Rectal smooth muscle tissue (tissue), 1 donor: ENCODE measurements at regions not wholly inside any gene's neighbourhood (a gene's known extent, or its start where the extent isn't known, plus 50 kb on each side); places are given as distances from the start of the nearest gene placed in this dataset.

Source experiments
- H3K27ac ChIP-seq: one replicate; pipeline ENCODE4 v1.7.0; 2013; ENCODE audit warnings: low read depth, low read length, inconsistent platforms
- H3K27me3 ChIP-seq: one replicate; pipeline ENCODE4 v1.7.0; 2013; ENCODE audit warnings: low read length; ENCODE audit not compliant: control insufficient read depth, insufficient read depth
- H3K36me3 ChIP-seq: one replicate; pipeline ENCODE4 v1.7.0; 2013; ENCODE audit warnings: low read length; ENCODE audit not compliant: control insufficient read depth, insufficient read depth
- H3K4me1 ChIP-seq: one replicate; pipeline ENCODE4 v1.7.0; 2013; ENCODE audit warnings: low read length; ENCODE audit not compliant: control insufficient read depth, insufficient read depth
- H3K4me3 ChIP-seq: one replicate; pipeline ENCODE4 v1.7.0; 2013; ENCODE audit warnings: low read length
- H3K9ac ChIP-seq: one replicate; pipeline ENCODE4 v1.7.0; 2013; ENCODE audit warnings: low read length

GRCh38 chr7:53835301-53835700, 706.9 kb upstream of the VSTM2A start:
- Histone ChIP-seq H3K4me3 (no peak overlapping the region), H3K27me3 (no peaks in the 10 kb centered on the region), H3K9ac (no peak overlapping the region), H3K27ac (no peak overlapping the region), H3K36me3 (no peaks in the 10 kb centered on the region), H3K4me1 (no peaks in the 10 kb centered on the region)

- Histone ChIP-seq H3K27ac (no peak overlapping the region), H3K36me3 (no peaks in the 10 kb centered on the region), H3K4me1 (no peaks in the 10 kb centered on the region), H3K27me3 (no peaks in the 10 kb centered on the region), H3K9ac (no peak overlapping the region), H3K4me3 (no peak overlapping the region)
These were observed 664.5 kb upstream of the VSTM2A start for GRCh38 chr7:53877688-53878087.

DNA sequence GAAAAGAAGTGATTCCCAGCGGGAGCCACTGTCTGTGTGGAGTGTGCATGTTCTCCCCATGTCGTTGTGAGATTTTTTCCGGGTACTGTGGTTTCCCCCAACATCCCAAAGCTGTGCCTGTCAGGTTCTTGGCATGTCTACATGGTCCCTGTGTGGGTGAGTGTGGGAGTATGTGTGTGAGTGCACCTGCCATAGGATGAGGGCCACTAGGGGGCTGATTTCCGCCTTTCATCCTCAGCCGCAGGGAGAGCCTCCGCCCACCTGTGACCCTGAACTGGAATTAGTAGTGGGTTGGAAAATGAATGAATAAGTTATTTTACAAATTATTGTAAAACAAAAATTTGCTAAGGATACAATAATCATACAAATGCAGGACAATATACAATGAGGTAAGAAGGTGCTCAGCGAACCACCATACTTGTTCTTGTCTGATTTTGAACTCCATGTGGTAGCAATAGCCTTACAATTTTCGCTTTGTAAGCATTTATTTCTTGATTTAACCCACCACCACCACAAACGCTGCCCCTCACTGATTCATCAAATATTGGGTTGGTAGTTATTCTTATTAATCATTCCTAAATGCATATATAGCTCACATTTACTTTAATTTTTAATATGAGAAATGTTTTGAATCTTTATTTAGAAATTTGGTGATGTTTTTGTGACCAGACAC, 641.2 kb upstream of the VSTM2A start:
- no peak overlapping the region for H3K27ac ChIP-seq
- no peak overlapping the region for H3K9ac ChIP-seq
- no peaks in the 10 kb centered on the region for H3K27me3 ChIP-seq
- H3K4me1 ChIP-seq = no peaks in the 10 kb centered on the region
- H3K4me3 ChIP-seq = no peak overlapping the region
- no peaks in the 10 kb centered on the region for H3K36me3 ChIP-seq

GRCh38 chr7:53904355-53904754, 637.8 kb upstream of the VSTM2A start:
- no peaks in the 10 kb centered on the region for H3K36me3 ChIP-seq

DNA sequence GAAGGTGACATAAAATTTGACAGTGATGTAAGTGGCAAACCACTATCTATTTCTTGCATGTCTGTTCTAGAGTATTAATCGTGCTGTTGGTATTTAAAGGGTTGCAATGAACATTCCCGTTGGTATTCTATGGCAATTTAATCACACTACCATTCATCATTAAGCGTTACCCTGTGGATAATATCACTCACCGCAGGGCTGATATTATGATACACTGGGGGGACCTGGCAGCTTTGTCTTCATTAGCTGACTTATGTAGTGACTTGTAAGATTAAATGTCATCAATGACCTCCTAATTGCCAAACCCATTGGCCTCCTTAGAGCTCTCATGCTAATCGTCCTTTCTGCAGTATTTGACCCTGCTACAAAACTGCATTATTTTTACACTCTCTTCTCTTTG, 624.5 kb upstream of the VSTM2A start:
- no peak overlapping the region for H3K27ac ChIP-seq
- H3K9ac ChIP-seq = no peak overlapping the region
- no peak overlapping the region for H3K4me3 ChIP-seq
- no peaks in the 10 kb centered on the region for H3K4me1 ChIP-seq
- H3K36me3 ChIP-seq = no peaks in the 10 kb centered on the region
- no peaks in the 10 kb centered on the region for H3K27me3 ChIP-seq

More at GRCh38 chr7:53904355-53904754, 637.8 kb upstream of the VSTM2A start:
- Histone ChIP-seq H3K4me3 (no peak overlapping the region), H3K27ac (no peak overlapping the region), H3K9ac (no peak overlapping the region), H3K4me1 (no peaks in the 10 kb centered on the region), H3K27me3 (no peaks in the 10 kb centered on the region)

DNA sequence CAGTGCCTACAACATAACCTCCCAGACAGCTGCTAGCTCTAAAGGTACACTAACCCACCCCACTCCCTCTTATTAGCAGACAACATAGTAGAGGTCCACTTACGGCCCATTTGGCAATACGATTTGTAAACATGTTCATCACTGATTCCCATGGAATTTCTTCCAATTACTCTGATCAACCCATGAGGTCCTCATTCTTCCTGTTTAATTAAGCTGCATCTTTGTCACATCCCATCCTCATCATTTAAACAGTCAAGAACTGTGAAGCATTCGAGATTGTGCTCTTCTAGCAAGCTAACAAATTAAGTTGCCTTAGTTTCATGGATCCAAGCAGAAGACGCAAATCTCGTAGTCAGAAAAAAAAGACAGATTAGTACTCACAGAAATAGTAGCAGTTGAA, 622.2 kb upstream of the VSTM2A start:
- no peaks in the 10 kb centered on the region for H3K4me1 ChIP-seq
- H3K36me3 ChIP-seq = no peaks in the 10 kb centered on the region
- no peak overlapping the region for H3K27ac ChIP-seq

GRCh38 chr7:53940483-53940882, 601.7 kb upstream of the VSTM2A start:
- Histone ChIP-seq H3K9ac (no peak overlapping the region), H3K4me3 (no peak overlapping the region), H3K27ac (no peak overlapping the region), H3K27me3 (no peaks in the 10 kb centered on the region), H3K36me3 (no peaks in the 10 kb centered on the region), H3K4me1 (no peaks in the 10 kb centered on the region)

More for the DNA sequence above, 622.2 kb upstream of the VSTM2A start:
- Histone ChIP-seq H3K27me3 (no peaks in the 10 kb centered on the region), H3K4me3 (no peak overlapping the region), H3K9ac (no peak overlapping the region)

DNA sequence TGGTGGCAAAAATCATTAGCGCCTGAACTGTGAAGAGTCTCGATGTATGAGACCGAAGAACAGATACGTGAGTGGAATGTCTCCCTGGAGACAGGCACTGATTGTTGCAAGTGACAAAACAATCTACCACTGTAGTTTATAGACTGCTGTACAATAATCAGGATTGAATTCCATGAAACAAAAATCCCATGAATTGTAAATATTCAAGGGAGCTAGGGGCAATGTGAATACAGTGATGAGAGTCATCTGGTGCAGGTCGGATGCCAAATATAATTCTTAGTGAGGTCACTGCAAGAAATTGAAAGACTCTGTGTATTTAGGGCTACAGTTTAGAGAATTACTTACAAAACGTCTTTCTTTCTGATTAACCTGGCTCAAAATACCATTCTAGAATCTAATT, 594.4 kb upstream of the VSTM2A start:
- Histone ChIP-seq H3K36me3 (no peaks in the 10 kb centered on the region), H3K4me1 (no peaks in the 10 kb centered on the region), H3K27ac (no peak overlapping the region), H3K4me3 (no peak overlapping the region), H3K27me3 (no peaks in the 10 kb centered on the region), H3K9ac (no peak overlapping the region)

DNA sequence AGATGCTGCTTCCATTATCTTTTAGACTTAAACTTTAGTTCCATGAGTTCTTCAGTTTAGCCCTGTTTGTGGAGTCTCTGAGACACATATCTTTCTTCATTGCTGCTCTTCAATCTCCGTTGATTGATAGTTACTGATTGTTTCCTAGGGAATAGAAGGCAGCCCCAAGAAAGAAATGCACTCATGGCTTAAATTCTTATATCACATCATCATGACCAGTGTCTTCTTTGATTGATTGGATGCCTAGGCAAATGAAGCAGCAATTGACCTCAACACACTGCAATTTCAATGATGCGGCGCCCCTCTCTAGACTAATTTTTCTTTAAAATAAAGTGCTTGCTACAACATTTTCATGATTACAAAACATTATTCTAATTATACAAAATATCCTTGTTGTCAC, 576.5 kb upstream of the VSTM2A start:
- Histone ChIP-seq H3K27ac (no peak overlapping the region), H3K4me1 (no peaks in the 10 kb centered on the region), H3K9ac (no peak overlapping the region), H3K27me3 (no peaks in the 10 kb centered on the region), H3K36me3 (no peaks in the 10 kb centered on the region), H3K4me3 (no peak overlapping the region)

GRCh38 chr7:53983480-53983879, 558.7 kb upstream of the VSTM2A start:
- no peak overlapping the region for H3K27ac ChIP-seq
- H3K4me3 ChIP-seq = no peak overlapping the region
- H3K9ac ChIP-seq = no peak overlapping the region
- no peaks in the 10 kb centered on the region for H3K36me3 ChIP-seq
- H3K4me1 ChIP-seq = no peaks in the 10 kb centered on the region
- H3K27me3 ChIP-seq = no peaks in the 10 kb centered on the region

DNA sequence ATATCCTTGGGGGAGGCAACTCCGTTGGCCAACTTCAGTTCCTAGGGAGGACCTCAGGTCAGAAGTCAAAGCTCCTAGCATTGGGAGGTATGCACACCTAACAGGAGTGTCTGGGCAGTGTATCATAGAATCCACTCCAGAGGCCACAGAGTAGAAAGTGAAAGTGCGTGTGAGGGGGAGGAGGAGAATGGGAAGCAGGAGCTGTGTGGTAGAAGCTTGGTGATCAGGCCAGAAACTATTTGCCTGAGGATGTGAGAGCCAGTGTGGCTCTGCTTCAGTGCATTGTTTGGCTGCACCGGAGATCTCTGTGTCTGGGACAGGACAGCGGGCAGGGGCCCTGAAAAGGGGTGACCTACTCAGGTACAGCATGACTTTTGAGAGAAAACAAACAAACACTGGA, 557.4 kb upstream of the VSTM2A start:
- H3K9ac ChIP-seq = no peak overlapping the region
- no peaks in the 10 kb centered on the region for H3K36me3 ChIP-seq
- H3K27me3 ChIP-seq = no peaks in the 10 kb centered on the region
- H3K4me3 ChIP-seq = no peak overlapping the region
- H3K4me1 ChIP-seq = no peaks in the 10 kb centered on the region
- no peak overlapping the region for H3K27ac ChIP-seq

GRCh38 chr7:53988376-53988775, 553.8 kb upstream of the VSTM2A start:
- no peak overlapping the region for H3K4me3 ChIP-seq
- H3K4me1 ChIP-seq = no peaks in the 10 kb centered on the region
- H3K36me3 ChIP-seq = no peaks in the 10 kb centered on the region
- H3K9ac ChIP-seq = no peak overlapping the region
- H3K27me3 ChIP-seq = no peaks in the 10 kb centered on the region
- no peak overlapping the region for H3K27ac ChIP-seq

- no peak overlapping the region for H3K9ac ChIP-seq
- no peak overlapping the region for H3K27ac ChIP-seq
- H3K4me1 ChIP-seq = no peaks in the 10 kb centered on the region
- no peaks in the 10 kb centered on the region for H3K36me3 ChIP-seq
- H3K27me3 ChIP-seq = no peaks in the 10 kb centered on the region
- no peak overlapping the region for H3K4me3 ChIP-seq
These were observed 549.0 kb upstream of the VSTM2A start for GRCh38 chr7:53993224-53993623.
